K562 (cell line): ENCODE measurements at regions not wholly inside any gene's neighbourhood (a gene's known extent, or its start where the extent isn't known, plus 50 kb on each side); places are given as distances from the start of the nearest gene placed in this dataset.

ENCODE experiments used
- ATAC-seq: fragments of 200-7000 bp; cut with Tn5 transposase; 3 replicates; pipeline ENCODE4 v1.9.1; 2020; ENCODE audit warnings: moderate library complexity
- BruUV-seq: library from RNA; stranded (reverse); fragments of 400-500 nt; replicated peaks from 2 replicates; lab custom pipeline; 2021; lab: Mats Ljungman, UMichigan
- CTCF ChIA-PET: fragments of 300-600 bp; formaldehyde crosslinking; extraction: SDS; loops from one replicate; lab custom pipeline; 2021; ENCODE audit warnings: low intra/inter-chr PET ratio; lab: Yijun Ruan, JAX
- POLR2A ChIA-PET: fragments of 300-600, 350-650 bp; sonication (Branson Sonifier 250); formaldehyde crosslinking; extraction: SDS; loops from one replicate; lab custom pipeline; 2021; ENCODE audit warnings: antibody characterized with exemption, inconsistent platforms; lab: Yijun Ruan, JAX
- DNase-seq, 4 experiments: peaks; one replicate each; pipeline versions ENCODE4 v3.0.0 to v3.0.0-alpha.2; 2011 to 2018; ENCODE audit warnings: low spot score in 3 of 4, mixed read lengths in 3 of 4; ENCODE audit errors: extremely low read depth in 1 of 4
- FAIRE-seq: peaks from 2 replicates; lab custom pipeline; 2011; peaks lifted over from hg19 to GRCh38; lab: Jason Lieb, UNC
- H2AFZ ChIP-seq: 2 replicates; pipeline ENCODE4 v1.6.0; 2011; ENCODE audit warnings: low read depth, low read length, control low read depth, inconsistent platforms
- H3K27ac ChIP-seq: fragments of 200-600 bp; 3 replicates; pipeline ENCODE4 v1.8.0; 2011; ENCODE audit warnings: low read depth, mild to moderate bottlenecking, control low read depth, inconsistent platforms, low read length, moderate library complexity, mixed read lengths; ENCODE audit errors: extremely low read depth
- H3K27me3 ChIP-seq, 2 experiments: fragments of 300-600 bp in 1 of 2; 2 replicates in 1 of 2; 3 replicates in 1 of 2; pipeline versions ENCODE4 v1.6.0 to v1.8.0; 2011; ENCODE audit warnings: inconsistent platforms in 2 of 2, low read length in 2 of 2, mild to moderate bottlenecking in 1 of 2, mixed read lengths in 1 of 2, moderate library complexity in 1 of 2; ENCODE audit not compliant: control insufficient read depth in 2 of 2, insufficient read depth in 2 of 2
- H3K36me3 ChIP-seq: fragments of 300-600 bp; 3 replicates; pipeline ENCODE4 v1.8.0; 2011; ENCODE audit warnings: mild to moderate bottlenecking, low read length, inconsistent platforms; ENCODE audit not compliant: control insufficient read depth, insufficient read depth
- H3K4me1 ChIP-seq, 2 experiments: fragments of 200-600 bp in 1 of 2; replicated peaks in 1 of 2; 2 replicates in 1 of 2; 3 replicates in 1 of 2; pipeline versions ENCODE4 v1.5.1 to v1.8.0; 2011; ENCODE audit warnings: inconsistent platforms in 2 of 2, low read length in 2 of 2, mild to moderate bottlenecking in 1 of 2, mixed read lengths in 1 of 2, moderate library complexity in 1 of 2; ENCODE audit not compliant: control insufficient read depth in 2 of 2, insufficient read depth in 2 of 2
- H3K4me2 ChIP-seq: 2 replicates; pipeline ENCODE4 v1.6.1; 2011; ENCODE audit warnings: low read length, control low read depth, inconsistent platforms, mixed read lengths; ENCODE audit not compliant: insufficient read depth
- H3K4me3 ChIP-seq: fragments of 200-600 bp; sonication (generic), shearing (Covaris generic); 2 replicates; pipeline ENCODE4 v1.5.1; 2016; ENCODE audit warnings: control low read depth, inconsistent platforms
- H3K79me2 ChIP-seq: fragments of 200-600 bp; 3 replicates; pipeline ENCODE4 v1.8.0; 2011; ENCODE audit warnings: low read length, inconsistent platforms; ENCODE audit not compliant: control insufficient read depth, insufficient read depth
- H3K9ac ChIP-seq, 2 experiments: 2 replicates each; pipeline versions ENCODE4 v1.6.0 to v1.6.1; 2011; ENCODE audit warnings: low read depth in 2 of 2, low read length in 2 of 2, control low read depth in 1 of 2, inconsistent platforms in 1 of 2, mild to moderate bottlenecking in 1 of 2, mixed read lengths in 1 of 2; ENCODE audit not compliant: insufficient read depth in 1 of 2
- H3K9me1 ChIP-seq: one replicate; pipeline ENCODE4 v1.6.0; 2011; ENCODE audit warnings: inconsistent platforms, mild to moderate bottlenecking, low read length, moderate library complexity; ENCODE audit not compliant: control insufficient read depth, insufficient read depth
- H3K9me3 ChIP-seq: replicated peaks from 2 replicates; pipeline ENCODE4 v1.5.1; 2011; ENCODE audit warnings: low read depth, low read length, inconsistent platforms; ENCODE audit not compliant: control insufficient read depth, insufficient read depth
- H4K20me1 ChIP-seq: replicated peaks from 2 replicates; pipeline ENCODE4 v1.6.1; 2011; ENCODE audit warnings: low read length, inconsistent platforms, mixed read lengths; ENCODE audit not compliant: control insufficient read depth, insufficient read depth
- ATF6 ChIP-seq: sonication (generic); formaldehyde crosslinking; IDR thresholded peaks from 2 replicates; pipeline ENCODE4 v1.4.0; 2020; ENCODE audit warnings: mild to moderate bottlenecking, missing genetic modification reagents
- CREB3L1 ChIP-seq: fragments of 450-650 bp; IDR thresholded peaks from 2 replicates; pipeline ENCODE4 v1.6.1; 2014; ENCODE audit warnings: low read depth, mild to moderate bottlenecking, moderate library complexity, borderline replicate concordance
- GTF2E2 ChIP-seq: fragments of 200-800 bp; sonication (Bioruptor generic); IDR thresholded peaks from 2 replicates; pipeline ENCODE4 v1.6.1; 2016; ENCODE audit warnings: missing genetic modification characterization, missing compliant biosample characterization
- HDGF ChIP-seq: fragments of 450-650 bp; IDR thresholded peaks from 2 replicates; pipeline ENCODE4 v1.6.1; 2016
- HNRNPLL ChIP-seq: fragments of 200-400 bp; formaldehyde crosslinking; IDR thresholded peaks from 2 replicates; pipeline ENCODE4 v1.6.1; 2017; ENCODE audit warnings: low read length, low read depth, mild to moderate bottlenecking; ENCODE audit not compliant: poor library complexity, severe bottlenecking
- HNRNPUL1 ChIP-seq: fragments of 200-400 bp; formaldehyde crosslinking; IDR thresholded peaks from 2 replicates; pipeline ENCODE4 v1.6.1; 2017; ENCODE audit warnings: low read length
- SFPQ ChIP-seq: fragments of 200-400 bp; formaldehyde crosslinking; IDR thresholded peaks from 2 replicates; pipeline ENCODE4 v1.6.1; 2017; ENCODE audit warnings: mild to moderate bottlenecking, low read depth, low read length, moderate library complexity
- ZNF384 ChIP-seq: IDR thresholded peaks from 2 replicates; pipeline ENCODE4 v1.6.1; 2012; ENCODE audit warnings: low read depth, low read length, improper control_type of control experiment
- WGBS: fragments of 100-300 bp; shearing (Covaris generic); methylation state at CpG from one replicate; pipeline ENCODE4 v1.1.6; 2016; ENCODE audit warnings: low coverage, mixed read lengths; ENCODE audit not compliant: insufficient coverage; ENCODE audit errors: missing lambda C conversion rate; 5-methylcytosine and 5-hydroxymethylcytosine counted together
- in situ Hi-C: fragments of 300-500 bp; cut with MboI; formaldehyde crosslinking; loops from 4 replicates; pipeline ENCODE4 v1.15.0; 2018; ENCODE audit warnings: inconsistent platforms, mixed read lengths
- intact Hi-C: fragments of 100-400 bp; cut with micrococcal nuclease; formaldehyde crosslinking; loops from 2 replicates; pipeline ENCODE4 v1.14.2; 2022

GRCh38 chr3:145843561-145843960 lies 317.4 kb downstream of the PLOD2 start (continued):
- TF ChIP-seq ATF6 (CRISPR knock-in tag) (no peak), CREB3L1 (no peak), HDGF (no peak), GTF2E2 (tag) (no peak)

- FAIRE-seq (no peak), ATAC-seq (no peak), DNase-seq (no peak)
- BruUV-seq = no TSS peak
- ChIA-PET CTCF (no interaction called here), POLR2A (no interaction called here)
- intact Hi-C loops = no loop called here
- Histone ChIP-seq H3K79me2 (no peaks in the 10 kb centered on the region), H3K4me2 (no peak overlapping the region), H3K36me3 (no peaks in the 10 kb centered on the region), H3K27ac (no peak overlapping the region), H3K4me3 (no peak overlapping the region), H3K27me3 (no peaks in the 10 kb centered on the region), H3K9ac (no peak overlapping the region), H4K20me1 (no peaks in the 10 kb centered on the region), H2AFZ (no peak overlapping the region), H3K4me1 (no peaks in the 10 kb centered on the region), H3K9me3 (no peaks in the 10 kb centered on the region), H3K9me1 (no peaks in the 10 kb centered on the region)
- TF ChIP-seq ZNF384 (no peak), SFPQ (no peak), HNRNPLL (no peak), HNRNPUL1 (no peak)
- WGBS = 0% methylated on average over 1 of the region's 1 CpG
- in situ Hi-C loops = no loop called here
These were observed 311.9 kb downstream of the PLOD2 start for GRCh38 chr3:145849115-145849514.
